WTC11 (cell line): ENCODE measurements at regions not wholly inside any gene's neighbourhood (a gene's known extent, or its start where the extent isn't known, plus 50 kb on each side); places are given as distances from the start of the nearest gene placed in this dataset.

ENCODE experiments used
- ATAC-seq: fragments of 200-7000 bp; cut with Tn5 transposase; 2 replicates; pipeline ENCODE4 v1.10.0; 2021; ENCODE audit warnings: mild to moderate bottlenecking, moderate library complexity
- CTCF ChIA-PET: fragments of 300-600 bp; sonication (Branson Sonifier 250); formaldehyde crosslinking; loops from one replicate; lab custom pipeline; 2021; ENCODE audit warnings: antibody characterized with exemption; lab: Charles Lee
- POLR2A ChIA-PET: fragments of 350-600 bp; sonication (Branson Sonifier 250); formaldehyde crosslinking; loops from one replicate; lab custom pipeline; 2021; ENCODE audit warnings: antibody characterized with exemption; lab: Charles Lee
- DNase-seq: peaks from one replicate; pipeline ENCODE4 v3.0.0; 2021; ENCODE audit warnings: low spot score
- H3K27ac Mint-ChIP-seq: 2 replicates; pipeline ENCODE4 v1.8.0; 2021; ENCODE audit warnings: mixed read lengths
- H3K27me3 Mint-ChIP-seq: 2 replicates; pipeline ENCODE4 v1.8.0; 2021; ENCODE audit warnings: low read depth, mild to moderate bottlenecking, moderate library complexity, mixed read lengths
- H3K36me3 Mint-ChIP-seq: 2 replicates; pipeline ENCODE4 v1.8.0; 2021; ENCODE audit warnings: mixed read lengths
- H3K4me1 Mint-ChIP-seq: 2 replicates; pipeline ENCODE4 v1.8.0; 2022; ENCODE audit warnings: mixed read lengths
- H3K4me3 Mint-ChIP-seq: 2 replicates; pipeline ENCODE4 v1.8.0; 2021; ENCODE audit warnings: mild to moderate bottlenecking, moderate library complexity, mixed read lengths
- H3K9me3 Mint-ChIP-seq: 2 replicates; pipeline ENCODE4 v1.8.0; 2021; ENCODE audit warnings: mixed read lengths
- ATF1 ChIP-seq: sonication (generic); formaldehyde crosslinking; IDR thresholded peaks from 2 replicates; pipeline ENCODE4 v1.8.1; 2023; ENCODE audit warnings: mild to moderate bottlenecking, moderate library complexity, missing genetic modification reagents
- ATF3 ChIP-seq: sonication (generic); formaldehyde crosslinking; conservative IDR thresholded peaks from 2 replicates; pipeline ENCODE4 v1.8.1; 2022; ENCODE audit warnings: mild to moderate bottlenecking, missing genetic modification reagents
- CTCF ChIP-seq: fragments of 200-600 bp; IDR thresholded peaks from 2 replicates; pipeline ENCODE4 v1.8.0; 2022; ENCODE audit warnings: antibody characterized with exemption
- EMX1 ChIP-seq: fragments of 250-450 bp; sonication (Bioruptor Pico); IDR thresholded peaks from 2 replicates; pipeline ENCODE4 v1.8.0; 2021; ENCODE audit warnings: mild to moderate bottlenecking
- FOXJ3 ChIP-seq: sonication (generic); formaldehyde crosslinking; IDR thresholded peaks from 2 replicates; pipeline ENCODE4 v1.9.0; 2021; ENCODE audit warnings: missing genetic modification reagents, mild to moderate bottlenecking, borderline replicate concordance
- NFE2L1 ChIP-seq: sonication (generic); formaldehyde crosslinking; IDR thresholded peaks from 2 replicates; pipeline ENCODE4 v1.8.1; 2023; ENCODE audit warnings: missing genetic modification reagents
- OVOL2 ChIP-seq: fragments of 250-450 bp; sonication (Bioruptor Pico); IDR thresholded peaks from 2 replicates; pipeline ENCODE4 v1.9.0; 2021; ENCODE audit warnings: mild to moderate bottlenecking, borderline replicate concordance
- SMAD4 ChIP-seq: sonication (generic); formaldehyde crosslinking; IDR thresholded peaks from 2 replicates; pipeline ENCODE4 v1.8.0; 2022; ENCODE audit warnings: mild to moderate bottlenecking, missing genetic modification reagents
- SP1 ChIP-seq: sonication (generic); formaldehyde crosslinking; conservative IDR thresholded peaks from 2 replicates; pipeline ENCODE4 v1.8.1; 2022; ENCODE audit warnings: missing genetic modification reagents
- ZBTB21 ChIP-seq: sonication (generic); formaldehyde crosslinking; IDR thresholded peaks from 2 replicates; pipeline ENCODE4 v1.8.1; 2023; ENCODE audit warnings: mild to moderate bottlenecking, missing genetic modification reagents, borderline replicate concordance
- ZNF121 ChIP-seq: sonication (generic); formaldehyde crosslinking; IDR thresholded peaks from 2 replicates; pipeline ENCODE4 v1.8.0; 2023; ENCODE audit warnings: missing genetic modification reagents
- TF ChIP-seq, protein P1 (sequence below): fragments of 250-450 bp; sonication (Bioruptor Pico); IDR thresholded peaks from 2 replicates; pipeline ENCODE4 v1.9.0; 2021; ENCODE audit warnings: mild to moderate bottlenecking, borderline replicate concordance
- TF ChIP-seq, protein P2 (sequence below): sonication (generic); formaldehyde crosslinking; IDR thresholded peaks from 2 replicates; pipeline ENCODE4 v1.8.1; 2023; ENCODE audit warnings: mild to moderate bottlenecking, missing genetic modification reagents
- TF ChIP-seq, protein P3 (sequence below): sonication (generic); formaldehyde crosslinking; IDR thresholded peaks from 2 replicates; pipeline ENCODE4 v1.8.1; 2022; ENCODE audit warnings: low read depth, missing genetic modification reagents, borderline replicate concordance
- TF ChIP-seq, protein P4 (sequence below): sonication (generic); formaldehyde crosslinking; conservative IDR thresholded peaks from 2 replicates; pipeline ENCODE4 v1.8.1; 2023; ENCODE audit warnings: mild to moderate bottlenecking, low read depth, missing genetic modification reagents, moderate library complexity

GRCh38 chr2:196514641-196515040, 124.9 kb upstream of the CCDC150 start (continued):
- TF ChIP-seq, protein P1, sequence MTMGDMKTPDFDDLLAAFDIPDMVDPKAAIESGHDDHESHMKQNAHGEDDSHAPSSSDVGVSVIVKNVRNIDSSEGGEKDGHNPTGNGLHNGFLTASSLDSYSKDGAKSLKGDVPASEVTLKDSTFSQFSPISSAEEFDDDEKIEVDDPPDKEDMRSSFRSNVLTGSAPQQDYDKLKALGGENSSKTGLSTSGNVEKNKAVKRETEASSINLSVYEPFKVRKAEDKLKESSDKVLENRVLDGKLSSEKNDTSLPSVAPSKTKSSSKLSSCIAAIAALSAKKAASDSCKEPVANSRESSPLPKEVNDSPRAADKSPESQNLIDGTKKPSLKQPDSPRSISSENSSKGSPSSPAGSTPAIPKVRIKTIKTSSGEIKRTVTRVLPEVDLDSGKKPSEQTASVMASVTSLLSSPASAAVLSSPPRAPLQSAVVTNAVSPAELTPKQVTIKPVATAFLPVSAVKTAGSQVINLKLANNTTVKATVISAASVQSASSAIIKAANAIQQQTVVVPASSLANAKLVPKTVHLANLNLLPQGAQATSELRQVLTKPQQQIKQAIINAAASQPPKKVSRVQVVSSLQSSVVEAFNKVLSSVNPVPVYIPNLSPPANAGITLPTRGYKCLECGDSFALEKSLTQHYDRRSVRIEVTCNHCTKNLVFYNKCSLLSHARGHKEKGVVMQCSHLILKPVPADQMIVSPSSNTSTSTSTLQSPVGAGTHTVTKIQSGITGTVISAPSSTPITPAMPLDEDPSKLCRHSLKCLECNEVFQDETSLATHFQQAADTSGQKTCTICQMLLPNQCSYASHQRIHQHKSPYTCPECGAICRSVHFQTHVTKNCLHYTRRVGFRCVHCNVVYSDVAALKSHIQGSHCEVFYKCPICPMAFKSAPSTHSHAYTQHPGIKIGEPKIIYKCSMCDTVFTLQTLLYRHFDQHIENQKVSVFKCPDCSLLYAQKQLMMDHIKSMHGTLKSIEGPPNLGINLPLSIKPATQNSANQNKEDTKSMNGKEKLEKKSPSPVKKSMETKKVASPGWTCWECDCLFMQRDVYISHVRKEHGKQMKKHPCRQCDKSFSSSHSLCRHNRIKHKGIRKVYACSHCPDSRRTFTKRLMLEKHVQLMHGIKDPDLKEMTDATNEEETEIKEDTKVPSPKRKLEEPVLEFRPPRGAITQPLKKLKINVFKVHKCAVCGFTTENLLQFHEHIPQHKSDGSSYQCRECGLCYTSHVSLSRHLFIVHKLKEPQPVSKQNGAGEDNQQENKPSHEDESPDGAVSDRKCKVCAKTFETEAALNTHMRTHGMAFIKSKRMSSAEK (CRISPR knock-in tag) = no peak
- TF ChIP-seq FOXJ3 (CRISPR knock-in tag) (no peak), ZBTB21 (CRISPR knock-in tag) (no peak), ATF1 (no peak), OVOL2 (CRISPR knock-in tag) (no peak), CTCF (no peak)
- TF ChIP-seq, protein P2, sequence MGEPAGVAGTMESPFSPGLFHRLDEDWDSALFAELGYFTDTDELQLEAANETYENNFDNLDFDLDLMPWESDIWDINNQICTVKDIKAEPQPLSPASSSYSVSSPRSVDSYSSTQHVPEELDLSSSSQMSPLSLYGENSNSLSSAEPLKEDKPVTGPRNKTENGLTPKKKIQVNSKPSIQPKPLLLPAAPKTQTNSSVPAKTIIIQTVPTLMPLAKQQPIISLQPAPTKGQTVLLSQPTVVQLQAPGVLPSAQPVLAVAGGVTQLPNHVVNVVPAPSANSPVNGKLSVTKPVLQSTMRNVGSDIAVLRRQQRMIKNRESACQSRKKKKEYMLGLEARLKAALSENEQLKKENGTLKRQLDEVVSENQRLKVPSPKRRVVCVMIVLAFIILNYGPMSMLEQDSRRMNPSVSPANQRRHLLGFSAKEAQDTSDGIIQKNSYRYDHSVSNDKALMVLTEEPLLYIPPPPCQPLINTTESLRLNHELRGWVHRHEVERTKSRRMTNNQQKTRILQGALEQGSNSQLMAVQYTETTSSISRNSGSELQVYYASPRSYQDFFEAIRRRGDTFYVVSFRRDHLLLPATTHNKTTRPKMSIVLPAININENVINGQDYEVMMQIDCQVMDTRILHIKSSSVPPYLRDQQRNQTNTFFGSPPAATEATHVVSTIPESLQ (CRISPR knock-in tag) = no peak
- TF ChIP-seq, protein P3, sequence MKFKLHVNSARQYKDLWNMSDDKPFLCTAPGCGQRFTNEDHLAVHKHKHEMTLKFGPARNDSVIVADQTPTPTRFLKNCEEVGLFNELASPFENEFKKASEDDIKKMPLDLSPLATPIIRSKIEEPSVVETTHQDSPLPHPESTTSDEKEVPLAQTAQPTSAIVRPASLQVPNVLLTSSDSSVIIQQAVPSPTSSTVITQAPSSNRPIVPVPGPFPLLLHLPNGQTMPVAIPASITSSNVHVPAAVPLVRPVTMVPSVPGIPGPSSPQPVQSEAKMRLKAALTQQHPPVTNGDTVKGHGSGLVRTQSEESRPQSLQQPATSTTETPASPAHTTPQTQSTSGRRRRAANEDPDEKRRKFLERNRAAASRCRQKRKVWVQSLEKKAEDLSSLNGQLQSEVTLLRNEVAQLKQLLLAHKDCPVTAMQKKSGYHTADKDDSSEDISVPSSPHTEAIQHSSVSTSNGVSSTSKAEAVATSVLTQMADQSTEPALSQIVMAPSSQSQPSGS (CRISPR knock-in tag) = no peak

GRCh38 chr2:196515051-196515450, 124.5 kb upstream of the CCDC150 start:
- ATAC-seq (no peak), DNase-seq (no peak)
- Mint-ChIP-seq H3K36me3 (no peaks in the 10 kb centered on the region), H3K27ac (no peak overlapping the region), H3K4me1 (peaks cover 5% of the 10 kb centered on the region), H3K27me3 (no peaks in the 10 kb centered on the region), H3K9me3 (no peaks in the 10 kb centered on the region), H3K4me3 (no peak overlapping the region)
- ChIA-PET POLR2A (no interaction called here), CTCF (no interaction called here)
- TF ChIP-seq SMAD4 (CRISPR knock-in tag) (no peak), ATF3 (CRISPR knock-in tag) (no peak), SP1 (CRISPR knock-in tag) (no peak), EMX1 (no peak), ZNF121 (no peak), ZBTB21 (CRISPR knock-in tag) (no peak), NFE2L1 (CRISPR knock-in tag) (no peak)
- TF ChIP-seq, protein P3 (CRISPR knock-in tag) = no peak
- TF ChIP-seq, protein P4, sequence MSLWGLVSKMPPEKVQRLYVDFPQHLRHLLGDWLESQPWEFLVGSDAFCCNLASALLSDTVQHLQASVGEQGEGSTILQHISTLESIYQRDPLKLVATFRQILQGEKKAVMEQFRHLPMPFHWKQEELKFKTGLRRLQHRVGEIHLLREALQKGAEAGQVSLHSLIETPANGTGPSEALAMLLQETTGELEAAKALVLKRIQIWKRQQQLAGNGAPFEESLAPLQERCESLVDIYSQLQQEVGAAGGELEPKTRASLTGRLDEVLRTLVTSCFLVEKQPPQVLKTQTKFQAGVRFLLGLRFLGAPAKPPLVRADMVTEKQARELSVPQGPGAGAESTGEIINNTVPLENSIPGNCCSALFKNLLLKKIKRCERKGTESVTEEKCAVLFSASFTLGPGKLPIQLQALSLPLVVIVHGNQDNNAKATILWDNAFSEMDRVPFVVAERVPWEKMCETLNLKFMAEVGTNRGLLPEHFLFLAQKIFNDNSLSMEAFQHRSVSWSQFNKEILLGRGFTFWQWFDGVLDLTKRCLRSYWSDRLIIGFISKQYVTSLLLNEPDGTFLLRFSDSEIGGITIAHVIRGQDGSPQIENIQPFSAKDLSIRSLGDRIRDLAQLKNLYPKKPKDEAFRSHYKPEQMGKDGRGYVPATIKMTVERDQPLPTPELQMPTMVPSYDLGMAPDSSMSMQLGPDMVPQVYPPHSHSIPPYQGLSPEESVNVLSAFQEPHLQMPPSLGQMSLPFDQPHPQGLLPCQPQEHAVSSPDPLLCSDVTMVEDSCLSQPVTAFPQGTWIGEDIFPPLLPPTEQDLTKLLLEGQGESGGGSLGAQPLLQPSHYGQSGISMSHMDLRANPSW = no peak
